ENCODE measurements at regions not wholly inside any gene's neighbourhood (a gene's known extent, or its start where the extent isn't known, plus 50 kb on each side); places are given as distances from the start of the nearest gene placed in this dataset.

- no peak for TF ChIP-seq POLR2A (IDR thresholded peaks at IDR 0.05)
- peak in 1 of 3 experiments; percentile 4 for TF ChIP-seq CTCF (IDR thresholded peaks at IDR 0.05)
- no peaks in the 10 kb centered on the region for H3K9me3 ChIP-seq
- H3K4me1 ChIP-seq, result no peaks in the 10 kb centered on the region
- no peak overlapping the region for H3K27ac ChIP-seq
- no peaks in the 10 kb centered on the region for H3K36me3 ChIP-seq
- H3K27me3 ChIP-seq, result no peaks in the 10 kb centered on the region
- intact Hi-C loops (cut with DNase I), result no loop called here
- DNase-seq (ENCODE audit: extremely low spot score in 2 of 2), result no peak
- H3K4me3 ChIP-seq, result no peak overlapping the region
Observed at GRCh38 chr2:181178823-181179412, 198.5 kb downstream of the UBE2E3 start.

- no peak for DNase-seq (ENCODE audit: extremely low spot score in 2 of 2)
- Histone ChIP-seq H3K4me3 (no peak overlapping the region), H3K36me3 (no peaks in the 10 kb centered on the region), H3K4me1 (no peaks in the 10 kb centered on the region), H3K27me3 (no peaks in the 10 kb centered on the region), H3K27ac (no peak overlapping the region), H3K9me3 (no peaks in the 10 kb centered on the region)
- intact Hi-C loops (cut with DNase I), result no loop called here
- TF ChIP-seq POLR2A (IDR thresholded peaks at IDR 0.05) (no peak), CTCF (IDR thresholded peaks at IDR 0.05) (no peak), POLR2AphosphoS5 (IDR thresholded peaks at IDR 0.05; ENCODE audit: insufficient read depth in 1 of 2, low read depth in 1 of 2) (no peak)
Observed at GRCh38 chr2:181183878-181184542, 203.6 kb downstream of the UBE2E3 start.

- DNase-seq (ENCODE audit: extremely low spot score in 2 of 2), result no peak
- Histone ChIP-seq H3K27me3 (no peaks in the 10 kb centered on the region), H3K4me3 (no peak overlapping the region), H3K4me1 (no peaks in the 10 kb centered on the region), H3K27ac (no peak overlapping the region), H3K36me3 (no peaks in the 10 kb centered on the region), H3K9me3 (no peaks in the 10 kb centered on the region)
- TF ChIP-seq POLR2A (IDR thresholded peaks at IDR 0.05) (no peak), CTCF (IDR thresholded peaks at IDR 0.05) (no peak), POLR2AphosphoS5 (IDR thresholded peaks at IDR 0.05; ENCODE audit: insufficient read depth in 1 of 2, low read depth in 1 of 2) (no peak)
- intact Hi-C loops (cut with DNase I), result no loop called here
Observed at GRCh38 chr2:181185421-181185820, 205.0 kb downstream of the UBE2E3 start.

GRCh38 chr2:181185948-181186347, 205.5 kb downstream of the UBE2E3 start:
- no peaks in the 10 kb centered on the region for H3K4me1 ChIP-seq
- no peak for DNase-seq (ENCODE audit: extremely low spot score in 2 of 2)
- H3K27me3 ChIP-seq, result no peaks in the 10 kb centered on the region
- no peaks in the 10 kb centered on the region for H3K36me3 ChIP-seq
- H3K9me3 ChIP-seq, result no peaks in the 10 kb centered on the region
- TF ChIP-seq POLR2A (IDR thresholded peaks at IDR 0.05) (no peak), POLR2AphosphoS5 (IDR thresholded peaks at IDR 0.05; ENCODE audit: insufficient read depth in 1 of 2, low read depth in 1 of 2) (no peak), CTCF (IDR thresholded peaks at IDR 0.05) (no peak)
- no peak overlapping the region for H3K27ac ChIP-seq
- no peak overlapping the region for H3K4me3 ChIP-seq
- intact Hi-C loops (cut with DNase I), result no loop called here

- intact Hi-C loops (cut with DNase I), result no loop called here
- no peak for TF ChIP-seq POLR2A (IDR thresholded peaks at IDR 0.05)
- TF ChIP-seq CTCF (IDR thresholded peaks at IDR 0.05), result no peak
- TF ChIP-seq POLR2AphosphoS5 (IDR thresholded peaks at IDR 0.05; ENCODE audit: insufficient read depth in 1 of 2, low read depth in 1 of 2), result no peak
Observed at GRCh38 chr2:181188605-181189004, 208.2 kb downstream of the UBE2E3 start.

More at GRCh38 chr2:181188605-181189004, 208.2 kb downstream of the UBE2E3 start:
- DNase-seq (ENCODE audit: extremely low spot score in 2 of 2), result no peak
- Histone ChIP-seq H3K36me3 (no peaks in the 10 kb centered on the region), H3K27ac (no peak overlapping the region), H3K9me3 (no peaks in the 10 kb centered on the region), H3K4me1 (no peaks in the 10 kb centered on the region), H3K4me3 (no peak overlapping the region), H3K27me3 (no peaks in the 10 kb centered on the region)

Measured in vagina (tissue), 2 donors.